ENCODE measurements at regions not wholly inside any gene's neighbourhood (a gene's known extent, or its start where the extent isn't known, plus 50 kb on each side); places are given as distances from the start of the nearest gene placed in this dataset.
"Not testable (repeated sequence)": the region's sequence is repeated elsewhere in the genome, so short reads cannot be mapped to it uniquely, and the experiment has no call there.

DNA sequence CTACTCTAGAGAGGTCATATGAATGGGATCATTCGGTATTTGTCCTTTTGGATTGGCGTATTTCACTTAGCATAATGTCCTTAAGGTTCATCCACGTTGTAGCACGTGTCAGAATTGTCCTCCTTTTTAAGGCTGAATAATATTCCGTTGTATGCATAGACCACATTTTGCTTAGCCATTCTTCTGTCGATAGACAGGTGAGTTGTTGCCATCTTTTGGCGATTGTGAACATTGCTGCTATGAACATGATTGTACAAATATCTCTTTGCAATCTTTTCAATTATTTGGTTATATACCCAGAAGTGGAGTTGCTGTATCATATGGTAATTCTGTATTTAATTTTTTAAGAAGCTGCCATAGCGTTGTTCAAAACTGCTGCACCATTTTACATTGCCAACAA is 52.4 kb upstream of the GOLGA8J start:
- in situ Hi-C loops (cut with MboI; ENCODE audit: low sequenced_read_pairs): no loop called here

DNA sequence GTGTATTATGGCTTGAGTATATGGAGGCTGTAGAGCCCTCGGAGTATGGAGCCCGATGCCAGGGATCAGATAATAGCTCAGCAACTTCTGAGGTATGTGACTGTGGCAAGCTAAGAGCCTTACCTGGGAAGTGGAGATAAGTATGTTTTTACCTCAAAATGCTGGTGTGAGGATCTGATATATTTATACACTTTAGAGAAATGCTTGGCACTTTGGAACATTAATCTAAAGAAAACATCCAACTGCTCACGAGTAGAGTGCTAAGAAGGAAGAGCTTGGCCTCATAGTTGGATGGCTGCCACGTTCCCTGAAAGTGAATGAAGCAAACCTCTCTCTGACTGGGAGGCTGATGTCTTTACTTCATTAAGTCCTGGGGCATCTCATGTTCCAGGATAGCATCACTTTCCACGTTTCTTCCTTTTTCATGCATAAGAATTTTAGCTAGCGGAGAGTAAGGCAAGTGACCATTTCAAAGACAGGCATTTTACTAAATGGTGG is 58.9 kb upstream of the GOLGA8J start:
- in situ Hi-C loops (cut with MboI; ENCODE audit: low sequenced_read_pairs): no loop called here

DNA sequence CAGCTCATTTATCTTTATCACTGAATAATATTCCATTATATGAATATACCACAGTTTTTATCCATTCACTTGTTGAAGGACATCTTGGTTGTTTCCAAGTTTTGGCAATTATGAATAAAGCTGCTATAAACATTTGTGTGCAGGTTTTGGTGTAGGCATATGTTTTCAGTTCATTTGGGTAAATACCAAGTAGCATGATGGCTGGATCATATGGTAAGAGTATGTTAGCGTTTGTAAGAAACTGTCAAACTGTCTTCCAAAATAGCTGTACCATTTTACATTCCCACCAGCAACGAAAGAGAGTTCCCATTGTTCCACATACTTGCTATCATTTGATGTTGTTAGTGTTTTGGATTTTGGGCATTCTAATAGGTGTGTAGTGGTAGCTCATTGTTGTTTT is 72.0 kb upstream of the GOLGA8J start:
- in situ Hi-C loops (cut with MboI; ENCODE audit: low sequenced_read_pairs): no loop called here

DNA sequence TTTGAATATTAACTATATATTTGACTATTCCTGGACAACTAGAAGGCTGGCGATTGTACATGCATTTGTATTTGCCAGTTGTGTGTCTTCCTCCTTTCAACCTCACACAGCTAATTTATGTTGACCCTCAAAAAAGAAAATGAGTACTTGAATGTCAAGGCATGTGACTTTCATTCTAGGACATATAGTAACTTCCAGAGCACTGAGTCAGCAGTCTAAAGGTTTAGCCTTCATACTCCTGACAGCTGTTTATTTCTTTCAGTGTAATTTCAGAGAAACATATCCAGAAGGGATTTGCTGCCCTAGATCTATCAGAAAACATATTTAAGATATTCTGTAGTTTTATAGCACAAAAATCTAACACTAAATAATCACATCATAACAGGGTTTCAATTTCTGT is 74.6 kb upstream of the GOLGA8J start:
- in situ Hi-C loops (cut with MboI; ENCODE audit: low sequenced_read_pairs): no loop called here

- in situ Hi-C loops (cut with MboI; ENCODE audit: low sequenced_read_pairs): no loop called here
These were observed 81.2 kb upstream of the GOLGA8J start for GRCh38 chr15:30001602-30002001.

DNA sequence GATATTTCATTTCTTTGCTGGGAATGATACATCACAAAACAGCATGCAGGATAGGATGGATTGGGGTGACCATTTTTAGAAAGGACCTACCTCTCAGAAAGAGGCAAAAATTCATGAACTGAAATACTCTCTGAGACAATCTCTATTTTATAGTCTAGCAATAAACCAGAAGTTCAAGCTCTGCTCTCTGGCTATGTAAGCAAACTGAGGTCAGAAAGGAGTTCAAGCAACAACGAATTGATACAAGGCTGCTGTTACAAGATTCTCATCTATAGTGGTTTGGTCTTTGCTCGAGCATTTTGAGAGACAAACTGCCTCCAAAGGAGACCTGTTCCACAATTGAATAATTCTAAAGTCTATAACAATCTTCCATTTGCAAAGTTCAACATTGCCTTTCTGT is 84.7 kb upstream of the GOLGA8J start:
- in situ Hi-C loops (cut with MboI; ENCODE audit: low sequenced_read_pairs): no loop called here

DNA sequence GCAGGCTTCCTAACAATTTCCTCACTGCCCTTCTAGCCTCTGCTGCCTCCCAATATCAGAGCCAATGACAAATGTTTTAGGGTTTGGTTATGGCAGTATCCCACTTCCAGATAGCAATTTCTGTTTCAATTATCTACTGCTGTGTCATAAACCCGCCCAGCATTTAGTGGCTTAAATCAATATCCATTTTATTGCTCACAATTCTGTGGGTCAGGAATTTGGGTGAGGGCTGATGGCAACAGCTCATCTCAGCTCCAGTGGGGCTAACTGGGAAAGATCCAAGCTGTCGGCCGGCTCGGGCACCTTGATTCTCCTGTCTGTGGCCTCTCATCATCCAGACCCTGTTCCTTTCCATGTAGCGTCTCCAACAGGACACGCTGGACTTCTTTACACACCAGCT is 85.3 kb upstream of the GOLGA8J start:
- in situ Hi-C loops (cut with MboI; ENCODE audit: low sequenced_read_pairs): no loop called here

DNA sequence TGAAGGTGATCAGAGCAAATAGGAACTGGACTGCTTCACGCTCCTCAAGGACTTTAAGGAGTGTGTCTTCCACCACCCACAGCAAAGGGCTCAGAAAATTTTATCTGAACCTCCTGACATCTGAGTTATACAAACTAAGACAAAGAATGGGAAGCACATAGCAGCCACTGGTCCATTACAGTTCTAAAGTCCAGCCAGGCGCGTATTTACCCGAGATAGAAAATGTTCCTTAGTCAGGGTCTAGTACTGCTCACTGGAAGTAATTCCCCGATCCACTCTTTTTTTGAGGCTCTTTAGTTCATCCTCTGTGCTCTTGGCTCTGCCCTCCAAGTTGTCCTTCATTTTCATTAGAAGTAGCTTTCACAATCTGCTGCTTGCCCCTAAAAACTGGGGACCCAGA is 88.5 kb upstream of the GOLGA8J start:
- in situ Hi-C loops (cut with MboI; ENCODE audit: low sequenced_read_pairs): no loop called here

DNA sequence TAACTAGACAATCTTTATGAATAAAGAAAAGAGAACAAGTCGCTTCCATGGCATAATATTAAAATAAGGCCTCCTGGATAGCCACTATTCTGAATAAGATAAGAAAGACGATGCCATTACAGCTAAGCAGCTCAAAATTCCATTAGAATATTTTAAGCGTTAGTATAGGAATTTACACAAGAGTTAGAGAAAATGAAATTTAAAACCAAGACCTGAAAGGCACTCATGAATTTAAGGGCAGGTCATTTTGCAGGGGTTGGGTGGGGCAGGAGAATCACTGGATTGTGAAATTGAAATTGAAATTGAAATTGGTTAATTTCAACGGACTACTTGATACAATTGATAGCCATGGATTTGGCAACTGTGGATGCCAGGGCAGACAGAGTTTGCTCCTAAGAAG is 91.8 kb upstream of the GOLGA8J start:
- in situ Hi-C loops (cut with MboI; ENCODE audit: low sequenced_read_pairs): no loop called here

DNA sequence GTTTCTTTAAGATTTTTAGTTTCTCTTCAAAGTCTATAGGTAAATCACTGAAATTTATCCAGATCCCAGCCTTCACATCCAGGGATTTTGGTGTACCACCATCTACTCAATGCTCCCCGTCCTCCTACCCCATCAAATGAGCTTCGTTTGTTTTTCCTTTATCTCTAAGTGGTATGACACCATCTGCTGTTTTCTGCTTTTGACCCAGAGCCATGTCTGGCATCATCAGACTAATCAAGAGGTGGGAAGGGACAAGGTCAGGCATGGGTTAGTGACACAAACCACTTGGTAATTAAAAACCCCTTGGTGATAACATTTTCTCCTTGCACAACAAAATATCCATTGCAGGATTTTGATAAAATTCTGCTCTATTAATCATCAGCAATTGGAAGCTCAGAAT is 92.7 kb upstream of the GOLGA8J start:
- in situ Hi-C loops (cut with MboI; ENCODE audit: low sequenced_read_pairs): no loop called here

DNA sequence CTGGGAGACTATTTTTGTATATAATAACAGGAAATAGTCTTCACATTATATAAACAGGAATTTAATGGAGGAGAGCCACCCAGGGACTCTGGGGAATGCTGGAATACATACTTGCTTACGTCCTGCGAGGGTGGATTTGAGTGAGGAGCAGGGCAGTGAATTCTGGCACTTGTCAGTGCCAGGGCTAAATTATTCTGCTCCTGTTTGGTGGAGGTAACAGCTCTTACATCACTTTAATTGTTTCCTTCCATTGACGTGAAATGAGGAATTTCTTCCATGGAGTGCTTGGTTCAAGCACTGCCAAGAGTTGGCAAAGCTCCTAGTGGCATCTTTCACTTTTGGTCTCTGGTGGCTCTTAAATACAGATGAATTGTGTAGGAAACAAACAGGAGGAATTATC is 94.1 kb upstream of the GOLGA8J start:
- in situ Hi-C loops (cut with MboI; ENCODE audit: low sequenced_read_pairs): no loop called here

- in situ Hi-C loops (cut with MboI; ENCODE audit: low sequenced_read_pairs): no loop called here
These were observed 95.8 kb upstream of the GOLGA8J start for GRCh38 chr15:29986946-29987345.

GRCh38 chr15:29978411-29979382 is 104.1 kb upstream of the GOLGA8J start:
- in situ Hi-C loops (cut with MboI; ENCODE audit: low sequenced_read_pairs): no loop called here

DNA sequence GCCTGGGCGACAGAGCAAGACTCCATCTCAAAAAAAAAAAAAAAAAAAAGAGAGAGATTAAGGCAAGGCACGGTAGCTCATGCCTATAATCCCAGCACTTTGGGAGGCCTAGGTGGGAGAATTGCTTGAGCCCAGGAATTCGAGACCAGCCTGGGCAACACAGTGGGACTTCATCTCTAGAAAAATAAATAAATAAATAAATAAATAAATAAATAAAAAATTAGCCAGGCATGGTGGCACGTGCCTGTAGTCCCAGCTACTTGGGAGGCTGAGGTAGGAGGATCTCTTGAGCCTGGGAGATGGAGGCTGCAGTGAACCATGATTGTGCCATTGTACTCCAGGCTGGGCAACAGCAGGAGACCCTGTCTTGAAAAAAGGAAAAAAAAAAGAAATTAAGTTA is 108.7 kb upstream of the GOLGA8J start:
- in situ Hi-C loops (cut with MboI; ENCODE audit: low sequenced_read_pairs): not testable (repeated sequence)

DNA sequence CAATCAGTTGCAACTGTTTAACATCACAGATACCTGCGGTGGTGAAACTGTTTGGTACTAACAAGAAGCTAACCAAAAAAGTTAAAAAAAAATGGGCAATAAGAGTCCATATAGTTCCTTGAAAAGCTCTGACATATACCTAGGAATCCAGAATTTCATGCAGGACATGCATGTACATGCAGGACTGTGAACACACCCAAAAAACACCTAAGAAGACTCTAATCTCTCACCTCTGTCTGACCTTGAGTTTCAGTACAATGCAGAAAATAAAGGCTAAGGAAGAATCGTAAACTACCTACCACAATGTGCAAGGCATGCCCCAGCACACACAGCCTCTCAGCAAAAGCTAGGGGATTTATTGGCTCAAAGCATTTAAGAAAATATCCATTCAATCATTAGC is 110.7 kb upstream of the GOLGA8J start:
- in situ Hi-C loops (cut with MboI; ENCODE audit: low sequenced_read_pairs): no loop called here

- in situ Hi-C loops (cut with MboI; ENCODE audit: low sequenced_read_pairs): no loop called here
These were observed 112.4 kb upstream of the GOLGA8J start for GRCh38 chr15:29970402-29970695.

DNA sequence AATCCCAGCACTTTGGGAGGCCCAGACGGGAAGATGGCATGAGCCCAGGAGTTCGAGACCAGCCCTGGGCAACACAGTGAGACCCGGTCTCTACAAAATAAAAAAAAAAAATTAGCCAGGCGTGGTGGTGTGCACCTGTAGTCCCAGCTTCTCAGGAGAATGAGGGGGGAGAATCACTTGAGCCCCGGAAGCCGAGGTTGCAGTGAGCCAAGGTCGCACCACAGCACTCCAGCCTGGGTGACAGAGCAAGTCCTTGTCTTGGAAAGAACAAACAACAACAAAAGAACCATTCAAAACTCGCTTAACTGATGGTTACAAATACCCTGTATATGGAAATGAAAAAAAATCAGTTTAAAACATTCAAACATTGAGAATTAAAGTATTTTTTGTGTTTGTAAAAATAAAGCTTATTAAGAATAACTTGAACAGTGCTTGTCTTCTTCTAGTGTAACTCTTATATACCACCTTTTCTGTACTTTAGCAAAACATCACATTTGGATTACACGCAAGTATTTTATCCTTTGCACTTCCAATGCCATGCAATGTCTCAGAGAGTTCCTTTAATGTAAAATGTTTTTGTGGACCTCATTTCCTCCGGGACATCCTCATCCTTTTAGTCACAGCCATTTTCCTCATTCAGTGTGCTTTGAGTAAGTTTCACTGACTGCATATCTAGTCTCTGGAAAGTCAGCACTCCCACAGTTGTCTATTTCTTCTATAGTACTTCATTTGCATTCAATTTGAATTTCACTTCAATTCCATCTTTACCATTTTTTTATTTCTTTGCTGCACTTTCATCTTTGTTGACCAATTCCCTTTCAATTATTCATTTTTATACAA is 113.0 kb upstream of the GOLGA8J start:
- in situ Hi-C loops (cut with MboI; ENCODE audit: low sequenced_read_pairs): no loop called here

GRCh38 chr15:29968895-29969561 is 113.7 kb upstream of the GOLGA8J start:
- in situ Hi-C loops (cut with MboI; ENCODE audit: low sequenced_read_pairs): no loop called here

GRCh38 chr15:29968099-29968894 is 114.5 kb upstream of the GOLGA8J start:
- in situ Hi-C loops (cut with MboI; ENCODE audit: low sequenced_read_pairs): no loop called here

DNA sequence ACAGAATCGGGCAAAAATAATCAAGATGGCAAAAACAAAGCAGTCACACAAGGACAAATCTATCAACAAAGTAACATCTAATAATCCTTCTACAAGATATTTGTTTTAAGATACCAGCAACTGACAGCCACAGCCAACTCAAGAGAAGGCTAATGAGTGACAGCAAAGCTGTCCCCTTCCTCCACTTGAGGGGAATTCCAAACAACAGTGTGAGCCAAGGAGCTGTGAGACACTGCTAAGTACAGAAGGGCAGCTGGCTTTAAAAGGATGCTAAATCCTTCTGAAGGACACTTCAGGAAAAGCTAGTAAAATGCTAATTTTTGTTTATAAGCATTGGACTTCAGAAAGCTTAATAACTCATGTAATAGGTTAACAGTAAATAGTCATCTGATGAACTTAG is 120.3 kb upstream of the GOLGA8J start:
- in situ Hi-C loops (cut with MboI; ENCODE audit: low sequenced_read_pairs): no loop called here

Data from HL-60/S4 treated with retinoic acid at 250 ng/mL for 4 days and 3 days (cell line).